ENCODE measurements at regions not wholly inside any gene's neighbourhood (a gene's known extent, or its start where the extent isn't known, plus 50 kb on each side); places are given as distances from the start of the nearest gene placed in this dataset.
"Not testable (repeated sequence)": the region's sequence is repeated elsewhere in the genome, so short reads cannot be mapped to it uniquely, and the experiment has no call there.

DNA sequence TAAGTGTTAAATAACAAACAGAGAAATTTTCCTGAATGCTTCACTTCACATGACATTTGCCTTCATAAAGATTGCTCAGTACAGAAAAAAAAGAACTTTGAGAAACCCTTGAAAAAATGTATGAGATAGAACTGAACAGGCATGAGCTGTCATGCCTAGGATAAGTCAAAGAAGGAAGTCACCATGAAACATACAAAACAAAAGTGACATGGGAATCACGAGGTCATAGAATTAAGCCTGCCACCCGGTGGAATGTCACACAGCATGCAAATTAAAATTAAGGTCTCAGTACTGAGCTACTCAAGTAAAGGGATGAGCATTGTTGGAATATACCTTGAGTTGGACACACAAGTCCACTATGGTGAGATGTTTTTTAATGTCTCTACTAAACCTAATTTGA, 652.5 kb upstream of the NECTIN3 start:
- no peak for DNase-seq

DNA sequence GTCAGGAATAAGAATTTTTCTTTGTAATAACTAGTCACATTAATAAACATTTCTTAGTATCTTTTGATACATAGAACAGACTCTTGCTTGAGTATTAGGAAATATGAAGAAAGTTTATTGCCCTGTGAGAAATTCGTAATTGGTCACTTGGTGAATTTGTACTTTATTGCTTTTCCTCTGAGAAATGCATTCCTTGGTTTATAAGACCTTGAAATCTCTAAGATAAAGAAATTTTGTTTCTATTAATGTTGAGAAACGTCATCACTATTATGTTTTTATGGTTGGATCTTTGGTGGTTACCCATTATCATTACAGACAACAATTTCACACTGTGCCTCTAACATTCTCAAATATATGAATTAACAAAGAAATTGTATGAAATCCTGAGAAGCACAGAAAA, 652.0 kb upstream of the NECTIN3 start:
- DNase-seq, result no peak

DNA sequence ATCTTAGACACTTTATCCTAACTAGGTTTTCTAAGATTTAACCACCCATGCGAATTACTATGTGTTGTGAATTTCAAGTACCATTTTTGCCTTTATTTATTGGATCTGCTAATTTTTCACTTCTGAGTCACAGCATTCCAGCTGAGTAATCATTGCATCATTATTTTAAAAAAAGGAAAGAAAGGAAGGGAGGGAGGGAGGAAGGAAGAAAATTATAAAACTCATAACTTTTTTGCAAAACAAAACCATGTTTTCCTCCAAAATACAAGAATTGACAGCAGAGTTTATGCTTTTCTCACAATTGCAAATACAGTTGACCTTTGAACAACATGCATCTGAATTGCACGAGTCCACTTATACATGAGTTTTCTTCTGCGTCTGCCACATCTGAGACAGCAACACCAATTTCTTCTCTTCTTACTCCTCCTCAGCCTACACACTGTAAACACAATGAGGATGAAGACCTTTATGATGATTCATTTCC, 651.4 kb upstream of the NECTIN3 start:
- DNase-seq, result no peak

DNA sequence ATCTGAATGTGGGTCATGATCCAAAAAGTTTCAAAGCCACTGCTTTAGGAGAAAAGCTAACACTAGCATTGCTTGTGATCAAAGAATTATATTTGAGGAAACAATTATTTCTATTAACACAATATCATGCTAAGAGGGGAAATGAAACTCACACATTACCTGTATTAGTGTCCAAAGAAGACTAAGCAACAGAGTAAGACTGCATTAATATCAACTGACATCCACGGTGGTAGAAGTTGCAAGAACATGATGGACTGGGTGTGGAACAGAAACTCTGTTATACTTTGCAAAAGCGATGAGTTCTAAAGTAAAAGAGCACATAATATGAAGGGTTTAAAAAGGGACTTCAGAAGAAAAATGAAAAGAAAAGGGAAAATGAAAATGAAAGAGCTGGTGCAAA, 648.3 kb upstream of the NECTIN3 start:
- DNase-seq, result no peak

DNA sequence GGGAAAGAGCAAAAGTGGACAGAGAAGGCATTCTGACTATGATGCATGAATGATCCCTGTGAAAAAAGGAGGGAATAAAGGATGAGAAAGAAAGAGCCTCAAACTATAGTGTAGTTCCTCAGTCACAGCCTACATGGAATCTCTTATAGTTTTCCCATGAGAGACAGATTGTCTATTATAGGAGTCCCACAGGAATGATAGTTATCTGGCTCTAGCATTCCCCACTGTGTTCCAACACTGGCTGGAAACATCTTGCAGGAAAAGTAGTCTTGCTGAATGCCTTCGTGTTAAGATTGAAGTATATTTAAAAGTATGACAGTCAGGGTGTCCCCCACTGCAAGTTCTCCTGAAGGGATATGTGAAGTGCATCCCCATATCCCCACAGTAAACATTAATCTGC, 641.5 kb upstream of the NECTIN3 start:
- DNase-seq, result no peak

DNA sequence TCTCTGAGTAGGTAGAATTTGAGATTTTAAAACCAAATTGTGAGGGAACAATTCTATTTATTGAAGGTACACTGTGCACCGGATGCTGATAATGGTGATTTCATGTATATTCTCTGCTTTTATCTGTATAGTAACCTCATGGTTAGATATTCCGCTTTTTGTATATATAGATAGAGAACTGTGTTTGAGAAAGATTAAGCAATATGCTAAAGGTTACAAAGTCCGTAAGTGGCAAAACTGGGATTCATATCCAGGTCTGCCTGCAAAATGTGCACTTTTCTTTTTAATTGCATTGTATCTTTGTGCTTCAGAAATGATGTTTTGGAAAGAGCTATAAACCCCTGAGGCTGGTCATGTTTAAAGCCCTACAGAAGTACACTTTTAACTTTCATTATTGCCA, 635.4 kb upstream of the NECTIN3 start:
- DNase-seq, result no peak

DNA sequence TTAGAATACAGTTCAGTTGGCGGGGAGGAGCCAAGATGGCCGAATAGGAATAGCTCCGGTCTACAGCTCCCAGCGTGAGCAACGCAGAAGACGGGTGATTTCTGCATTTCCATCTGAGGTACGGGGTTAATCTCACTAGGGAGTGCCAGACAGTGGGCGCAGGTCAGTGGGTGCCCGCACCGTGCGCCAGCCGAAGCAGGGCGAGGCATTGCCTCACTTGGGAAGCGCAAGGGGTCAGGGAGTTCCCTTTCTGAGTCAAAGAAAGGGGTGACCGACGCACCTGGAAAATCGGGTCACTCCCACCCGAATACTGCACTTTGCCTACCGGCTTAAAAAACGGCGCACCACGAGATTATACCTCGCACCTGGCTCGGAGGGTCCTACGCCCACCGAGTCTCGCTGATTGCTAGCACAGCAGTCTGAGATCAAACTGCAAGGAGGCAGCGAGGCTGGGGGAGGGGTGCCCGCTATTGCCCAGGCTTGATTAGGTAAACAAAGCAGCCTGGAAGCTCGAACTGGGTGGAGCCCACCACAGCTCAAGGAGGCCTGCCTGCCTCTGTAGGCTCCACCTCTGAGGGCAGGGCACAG, 631.5 kb upstream of the NECTIN3 start:
- not testable (repeated sequence) for DNase-seq

DNA sequence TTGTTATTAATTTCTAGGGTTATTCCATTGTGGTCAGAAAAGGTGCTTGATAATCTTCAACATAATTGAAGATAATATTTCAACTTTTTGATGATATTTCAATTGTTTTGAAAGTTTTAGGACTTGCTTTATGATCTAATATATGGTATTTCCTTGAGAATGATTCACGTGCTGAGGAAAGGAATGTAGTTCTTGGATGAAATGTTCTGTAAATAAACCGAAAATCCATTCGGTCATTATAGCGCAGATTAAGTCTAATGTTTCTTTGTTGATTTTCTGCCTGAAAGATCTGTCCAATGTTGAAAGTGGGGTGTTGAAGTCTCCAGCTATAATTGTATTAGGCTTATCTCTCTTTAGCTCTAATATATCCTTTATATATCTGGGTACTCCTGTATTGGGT, 617.5 kb upstream of the NECTIN3 start:
- DNase-seq, result no peak

DNA sequence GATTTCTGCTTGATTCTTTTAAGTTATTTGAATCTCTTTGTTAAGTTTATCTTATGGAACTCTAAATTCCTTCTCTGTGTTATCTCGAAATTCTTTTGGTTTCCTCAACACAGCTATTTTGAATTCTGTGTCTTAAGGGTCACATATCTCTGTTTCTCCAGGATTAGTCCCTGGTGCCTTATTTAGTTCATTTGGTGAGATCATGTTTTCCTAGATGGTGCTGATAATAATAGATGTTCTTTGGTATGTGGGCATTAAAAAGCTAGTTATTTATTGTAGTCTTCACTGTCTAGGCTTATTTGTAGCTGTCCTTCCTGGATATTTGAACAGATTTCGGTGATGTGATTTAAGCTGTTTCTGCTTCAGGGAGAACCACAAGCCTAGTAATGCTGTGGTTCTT, 615.6 kb upstream of the NECTIN3 start:
- DNase-seq, result no peak

DNA sequence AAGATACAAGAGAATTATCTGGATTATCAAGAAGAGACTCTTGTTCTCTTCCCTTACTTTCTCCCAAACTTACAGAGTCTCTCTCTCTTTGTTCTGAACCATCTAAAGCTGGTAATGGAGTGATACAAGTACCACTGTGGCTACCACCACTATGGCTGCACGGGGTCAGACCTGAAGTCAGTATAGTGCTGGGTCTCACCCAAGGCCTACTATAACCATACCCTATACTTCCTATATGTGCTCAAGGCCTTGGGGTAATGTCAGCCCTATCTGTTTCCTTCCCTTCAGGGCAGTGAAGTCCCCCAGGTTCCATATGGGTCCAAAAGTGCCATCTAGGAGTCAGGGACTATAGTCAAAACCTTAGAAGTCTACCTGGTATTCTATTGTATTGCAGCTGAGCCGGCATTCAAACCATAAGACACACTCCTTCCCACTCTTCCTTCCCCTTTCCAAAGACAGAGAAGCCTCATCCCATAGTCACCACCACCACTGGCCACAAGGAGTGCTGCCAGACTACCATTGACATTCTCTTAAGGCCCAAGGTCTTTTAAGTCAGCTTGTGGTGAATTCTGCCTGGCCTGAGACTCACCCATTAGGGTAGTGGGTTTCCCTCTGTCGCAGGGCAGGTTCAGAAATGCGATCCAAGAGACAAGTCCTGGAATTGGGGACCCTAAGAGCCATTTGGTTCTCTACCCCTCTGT, 615.0 kb upstream of the NECTIN3 start:
- DNase-seq, result no peak

DNA sequence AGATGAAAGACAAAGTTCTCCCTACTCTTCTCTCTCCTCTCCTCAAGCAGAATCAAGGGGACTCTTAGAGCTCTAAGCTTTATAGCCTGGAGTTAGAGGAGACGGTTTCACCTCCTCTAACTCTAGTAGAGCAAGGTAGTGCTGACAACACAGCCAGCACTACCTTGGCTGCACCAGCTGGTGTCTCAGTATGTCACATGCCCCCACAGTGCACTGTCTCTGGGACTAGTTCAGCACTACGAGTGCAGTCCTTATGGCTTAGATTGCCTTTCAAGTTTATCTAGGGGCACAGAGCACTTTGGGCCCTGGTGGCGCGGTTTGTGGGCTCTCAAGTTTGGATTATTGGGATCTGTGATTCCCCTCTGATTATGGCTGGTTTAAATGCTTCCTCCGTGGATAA, 614.1 kb upstream of the NECTIN3 start:
- no peak for DNase-seq

DNA sequence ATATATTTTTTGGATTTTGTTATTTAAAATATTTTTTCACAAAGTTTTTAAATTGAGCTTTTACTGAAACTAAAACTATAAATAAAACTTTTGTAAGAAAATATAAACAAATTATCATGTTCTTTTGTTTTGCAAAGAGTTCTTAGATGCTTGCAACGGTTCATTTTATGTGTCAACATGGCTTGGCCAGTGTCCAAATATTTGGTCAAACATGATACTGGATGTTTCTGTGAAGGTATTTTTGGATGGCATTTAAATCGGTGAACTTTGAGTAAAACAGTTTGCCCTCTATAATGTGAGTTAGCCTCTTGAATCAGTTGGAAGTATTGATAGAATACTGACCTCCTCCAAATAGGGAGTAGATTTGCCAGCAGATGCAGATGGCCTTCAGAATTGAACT, 612.6 kb upstream of the NECTIN3 start:
- no peak for DNase-seq

DNA sequence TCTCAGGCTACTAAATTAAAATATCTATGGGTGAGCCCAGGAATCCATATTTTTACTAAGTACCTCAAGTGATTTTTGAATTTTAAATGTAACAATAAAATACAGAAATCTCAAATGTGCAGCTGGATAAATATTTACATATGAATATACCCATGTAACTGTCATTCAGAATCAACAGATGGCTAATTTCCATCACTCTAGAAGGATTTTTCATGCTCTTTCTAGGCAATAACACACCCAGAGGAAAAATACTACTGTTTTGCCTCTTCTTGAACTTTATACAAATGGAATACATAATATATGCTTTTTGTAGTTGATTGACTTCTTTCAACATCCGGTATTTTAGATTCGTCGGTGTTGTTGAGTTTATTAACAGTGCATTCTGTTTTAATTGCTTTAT, 601.3 kb upstream of the NECTIN3 start:
- no peak for DNase-seq

DNA sequence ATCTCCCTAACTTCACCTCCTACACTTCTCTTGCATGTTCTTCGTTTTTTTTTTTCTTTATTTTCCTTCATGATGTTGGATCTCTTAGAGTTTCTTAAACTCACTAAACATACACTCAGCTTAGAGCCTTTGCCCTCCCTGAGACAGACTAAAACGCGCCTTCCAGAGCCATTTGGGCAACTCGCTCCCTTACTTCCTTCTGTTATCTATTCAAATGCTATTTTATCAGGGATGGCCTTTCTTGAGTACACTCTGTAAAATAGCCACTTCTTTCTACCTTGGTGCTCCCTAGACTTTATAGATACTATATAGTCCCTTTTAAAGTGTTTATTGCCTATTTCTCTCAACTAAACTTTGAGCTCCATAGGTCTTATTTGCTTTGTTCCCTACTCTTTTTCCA, 598.2 kb upstream of the NECTIN3 start:
- no peak for DNase-seq

DNA sequence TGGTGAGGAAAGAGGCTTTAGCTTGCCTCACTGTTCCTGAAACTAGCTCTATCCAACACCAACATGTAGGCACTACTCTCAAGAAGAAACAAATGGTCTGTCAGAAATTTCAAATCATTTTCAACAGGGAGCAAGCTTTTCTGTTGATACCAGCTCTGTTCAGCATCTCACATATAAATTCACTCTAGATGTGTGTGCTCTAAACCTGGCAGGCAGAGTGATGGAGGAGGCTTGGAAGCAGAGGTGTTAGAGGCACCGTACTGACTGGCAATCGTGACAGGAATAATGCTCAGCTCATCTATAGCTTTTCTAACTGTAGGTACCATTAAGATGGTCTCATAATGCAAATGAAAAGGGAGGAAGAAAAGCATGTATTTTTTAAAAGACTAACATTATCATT, 597.2 kb upstream of the NECTIN3 start:
- no peak for DNase-seq

DNA sequence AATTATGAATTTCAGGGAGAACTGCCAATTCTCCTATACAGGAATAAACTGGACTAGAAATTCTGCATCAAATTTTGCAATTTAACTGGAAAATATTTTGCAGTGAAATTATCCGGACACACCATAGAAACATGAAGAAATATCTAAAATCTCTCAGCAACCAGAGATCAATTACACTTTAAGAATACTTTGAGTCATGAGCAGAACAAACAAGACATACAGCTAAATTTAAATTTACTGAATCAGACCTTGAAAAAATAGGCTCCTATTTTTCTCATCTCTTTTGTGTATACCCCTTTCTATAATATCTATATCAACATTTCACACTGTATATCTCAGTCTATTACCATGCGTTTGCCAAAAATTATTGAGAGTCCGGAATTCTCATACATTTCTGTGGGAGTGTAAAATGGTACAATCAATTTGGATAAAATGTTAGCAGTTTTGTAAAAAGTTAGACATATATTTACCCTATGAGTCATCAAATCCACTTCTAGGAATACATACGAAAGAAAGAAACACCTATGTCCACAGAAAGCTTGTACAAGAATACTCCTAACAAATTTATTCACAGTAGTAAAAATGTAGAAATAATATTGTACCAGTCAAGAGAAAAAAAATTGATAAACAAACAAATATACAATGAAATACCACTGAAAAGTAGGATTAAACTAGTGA, 593.1 kb upstream of the NECTIN3 start:
- no peak for DNase-seq

DNA sequence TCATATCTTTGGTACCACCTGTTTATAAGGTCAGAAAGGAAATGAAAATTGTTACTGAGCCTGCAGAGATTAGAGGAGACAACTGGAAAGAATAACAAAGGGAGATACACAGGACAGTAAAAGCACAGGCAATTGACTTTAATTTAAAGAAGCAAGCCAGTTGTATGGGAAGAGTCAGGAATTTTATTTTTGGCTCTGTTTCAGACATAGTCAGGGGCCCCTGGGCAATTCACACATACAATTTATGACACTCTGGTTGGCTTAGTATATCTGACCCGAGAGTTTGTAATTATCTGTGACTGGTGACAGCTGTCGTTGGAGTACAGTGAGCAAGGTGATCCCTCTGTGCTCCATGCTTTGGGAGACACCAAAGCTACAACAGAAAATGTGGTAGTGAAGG, 591.9 kb upstream of the NECTIN3 start:
- no peak for DNase-seq

DNA sequence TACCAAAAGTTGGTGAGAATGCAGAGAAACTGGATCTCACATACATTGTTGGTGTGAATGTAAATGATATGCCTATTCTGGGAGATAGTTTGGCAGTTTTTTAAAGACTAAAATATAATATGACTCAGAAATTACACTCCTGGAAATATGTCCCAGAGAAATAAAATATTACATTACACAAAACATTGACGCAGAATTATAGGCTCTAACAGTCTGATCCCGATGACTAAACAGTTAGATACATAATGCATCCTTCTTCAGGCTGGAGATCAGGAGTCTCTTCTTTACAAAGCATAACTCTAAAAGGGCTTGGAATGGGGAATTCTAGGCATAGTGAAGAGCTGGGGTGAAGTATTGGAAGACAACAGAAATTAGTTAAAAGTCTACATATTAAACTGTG, 586.2 kb upstream of the NECTIN3 start:
- no peak for DNase-seq

DNA sequence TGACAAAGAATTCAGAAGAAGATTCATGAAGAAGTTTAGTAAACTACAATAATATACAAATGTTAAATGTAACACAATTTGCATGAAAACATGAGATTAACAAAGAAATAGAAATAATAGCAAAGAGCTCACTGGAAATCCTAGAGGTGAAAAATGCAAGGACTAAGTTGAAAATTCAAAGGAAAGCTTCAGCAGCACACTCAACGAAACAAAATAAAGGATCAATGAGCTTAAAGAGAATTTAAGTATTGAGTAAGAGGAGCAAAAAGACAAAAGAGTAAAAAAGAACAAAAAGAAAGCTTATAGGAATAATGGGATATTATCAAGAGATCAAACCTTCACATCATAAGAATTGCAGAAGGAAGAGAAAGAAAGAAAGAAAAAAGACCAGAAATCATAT, 583.8 kb upstream of the NECTIN3 start:
- DNase-seq, result no peak

DNA sequence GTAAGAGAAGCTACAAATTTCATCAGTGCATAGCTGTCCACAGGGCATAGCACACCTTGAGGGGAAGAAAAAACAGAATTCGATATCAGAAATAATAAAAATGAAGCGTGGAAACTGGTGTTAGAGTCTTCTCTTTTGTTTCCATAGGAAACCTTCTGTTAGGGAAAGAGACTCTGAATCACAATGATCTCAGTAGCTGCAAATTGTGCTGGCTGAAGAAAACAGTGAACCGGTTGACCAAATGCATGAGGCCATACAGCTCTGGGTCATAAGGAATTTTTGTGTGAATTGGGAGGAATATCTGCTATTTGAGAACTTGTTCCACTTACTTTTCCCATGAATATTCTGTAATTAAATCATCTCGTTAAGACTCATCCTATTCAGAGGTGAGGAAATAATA, 580.2 kb upstream of the NECTIN3 start:
- DNase-seq, result no peak

DNA sequence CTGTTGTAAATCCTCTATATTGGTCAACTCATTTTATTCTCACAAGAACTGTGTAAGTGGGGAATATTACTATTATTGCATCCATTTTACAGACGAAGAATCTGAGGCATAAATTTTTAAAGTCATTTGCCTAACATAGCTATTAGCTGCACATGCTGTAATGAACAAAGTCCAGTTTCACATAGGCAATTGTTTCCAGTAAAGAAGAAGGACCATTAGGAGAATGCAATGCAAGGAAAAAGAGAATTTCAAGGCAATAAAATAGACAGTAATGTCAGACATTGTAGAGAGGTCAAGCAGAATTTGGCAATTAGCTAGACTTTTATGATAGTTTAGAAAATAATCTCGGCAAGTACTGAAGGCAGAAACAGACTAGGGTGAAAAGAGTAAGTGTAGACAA, 578.7 kb upstream of the NECTIN3 start:
- DNase-seq, result no peak

DNA sequence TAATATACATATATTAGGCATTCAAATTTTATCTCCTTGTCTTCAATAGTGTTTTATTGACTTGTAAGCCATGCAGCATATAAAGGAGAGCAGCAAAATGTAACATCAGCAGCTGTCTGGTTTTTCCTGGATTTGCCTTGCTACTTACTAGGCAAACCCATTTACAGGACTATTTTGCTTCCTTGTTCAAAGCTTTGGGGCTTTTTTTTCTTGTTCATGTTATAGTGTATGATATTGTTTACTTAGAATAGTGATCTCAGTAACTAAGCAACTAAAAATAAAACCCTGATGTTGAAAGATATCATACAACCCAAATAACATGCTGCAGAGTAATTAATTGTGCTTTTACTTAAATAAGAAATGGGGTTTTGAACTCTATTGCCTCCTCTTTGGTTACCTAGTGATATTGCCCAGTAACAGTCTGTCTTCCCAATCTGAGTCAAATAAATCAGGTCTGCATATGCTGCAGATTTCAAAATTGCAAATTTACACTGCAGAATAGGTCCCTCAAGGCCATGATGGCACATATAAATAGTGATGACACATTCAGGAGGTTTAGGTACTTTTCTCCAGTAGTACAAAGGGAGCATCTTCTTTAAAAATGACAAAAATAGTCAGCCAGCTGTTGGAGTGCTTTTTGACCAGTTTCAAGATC, 578.1 kb upstream of the NECTIN3 start:
- no peak for DNase-seq

DNA sequence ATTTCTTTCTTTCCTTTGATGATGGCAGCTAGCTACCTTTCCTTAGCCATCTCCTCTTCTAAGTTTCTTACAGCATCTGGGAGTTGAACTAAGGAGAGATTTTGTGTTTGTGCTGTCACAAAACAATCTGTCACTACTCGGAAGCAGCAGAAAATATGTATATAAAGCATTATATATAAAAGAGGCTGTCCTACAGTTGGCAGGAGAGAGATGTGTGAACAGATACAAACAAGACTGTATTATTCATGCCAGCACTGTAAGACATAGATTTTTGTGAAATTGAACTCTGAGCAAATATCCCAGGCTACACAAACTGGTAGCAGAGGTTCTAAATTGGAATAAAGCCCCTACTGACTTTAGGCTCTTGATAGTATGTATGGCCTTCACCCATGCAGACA, 577.5 kb upstream of the NECTIN3 start:
- DNase-seq, result no peak

DNA sequence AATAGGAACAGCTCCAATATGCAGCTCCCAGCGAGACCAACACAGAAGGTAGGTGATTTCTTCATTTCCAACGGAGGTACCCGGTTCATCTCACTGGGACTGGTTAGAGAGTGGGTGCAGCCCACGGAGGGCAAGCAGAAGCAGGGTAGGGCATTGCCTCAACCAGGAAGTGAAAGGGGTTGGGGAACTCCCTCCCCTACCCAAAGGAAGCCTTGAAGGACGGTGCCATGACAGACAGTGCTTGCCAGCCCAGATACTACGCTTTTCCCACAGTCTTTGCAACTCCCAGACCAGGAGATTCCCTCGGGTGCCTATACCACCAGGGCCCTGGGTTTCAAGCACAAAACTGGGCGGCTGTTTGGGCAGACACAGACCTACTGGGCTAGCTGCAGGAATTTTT, 576.9 kb upstream of the NECTIN3 start:
- no peak for DNase-seq

Data from CD4-positive, alpha-beta T cell treated with Interferon alpha-2 for 1 hour (primary cell).